Gastroesophageal sphincter (tissue), 4 donors: ENCODE measurements at regions not wholly inside any gene's neighbourhood (a gene's known extent, or its start where the extent isn't known, plus 50 kb on each side); places are given as distances from the start of the nearest gene placed in this dataset.

Experiments used
- ATAC-seq: fragments of 150-250 bp; one replicate; pipeline ENCODE4 v1.9.1; 2016; ENCODE audit warnings: mild to moderate bottlenecking, moderate library complexity
- H3K27ac ChIP-seq, 4 donors: fragments of 200-600 bp; sonication (generic) in 3 of 4; 1 replicate in 3 of 4; 2 replicates in 1 of 4; pipeline ENCODE4 v1.5.1; 2016 to 2019
- H3K27me3 ChIP-seq: fragments of 200-600 bp; sonication (generic); one replicate; pipeline ENCODE4 v1.5.1; 2019
- H3K36me3 ChIP-seq, 2 donors: fragments of 200-600 bp; sonication (generic); one replicate each; pipeline ENCODE4 v1.5.1; 2019; ENCODE audit warnings: control low read depth in 1 of 2
- H3K4me1 ChIP-seq, 3 donors: fragments of 200-600 bp; sonication (generic); 1 replicate in 2 of 3; 2 replicates in 1 of 3; pipeline ENCODE4 v1.5.1; 2016 to 2019; ENCODE audit warnings: control low read depth in 2 of 3
- H3K4me3 ChIP-seq, 2 donors: fragments of 200-600 bp; sonication (generic); one replicate each; pipeline ENCODE4 v1.5.1; 2019; ENCODE audit warnings: mild to moderate bottlenecking in 1 of 2, moderate library complexity in 1 of 2
- H3K9me3 ChIP-seq, 3 donors: fragments of 200-600 bp; sonication (generic); one replicate each; pipeline ENCODE4 v1.5.1; 2017 to 2019; ENCODE audit warnings: control low read depth in 2 of 3
- CTCF ChIP-seq, 4 experiments: fragments of 200-600 bp in 2 of 4; fragments of 450-650 bp in 2 of 4; sonication (generic) in 1 of 4; IDR thresholded peaks; one replicate each; pipeline ENCODE4 v1.5.1; 2017 to 2019; ENCODE audit warnings: antibody characterized with exemption in 4 of 4, mild to moderate bottlenecking in 2 of 4, moderate library complexity in 2 of 4
- EP300 ChIP-seq: sonication (generic); formaldehyde crosslinking; IDR thresholded peaks from one replicate; pipeline ENCODE4 v1.6.1; 2017; ENCODE audit warnings: antibody characterized with exemption, mild to moderate bottlenecking
- POLR2A ChIP-seq, 2 donors: fragments of 450-650 bp; IDR thresholded peaks; one replicate each; pipeline ENCODE4 v1.6.1; 2017; ENCODE audit warnings: antibody characterized with exemption in 2 of 2, mild to moderate bottlenecking in 2 of 2, moderate library complexity in 1 of 2
- POLR2AphosphoS5 ChIP-seq: sonication (generic); formaldehyde crosslinking; IDR thresholded peaks from one replicate; pipeline ENCODE4 v1.6.1; 2017; ENCODE audit warnings: antibody characterized with exemption
- WGBS, 2 donors: methylation state at CpG; one replicate each; pipeline ENCODE4 v1.1.5; 2018; ENCODE audit warnings: low coverage in 1 of 2; 5-methylcytosine and 5-hydroxymethylcytosine counted together
- small RNA-seq, 4 donors: library from RNA; depleted of rRNA; stranded (forward); fragments of <200 nt; gene quantifications; one replicate each; pipeline ENCODE3, GENCODE V24; 2016

GRCh38 chr2:58293056-58293455 is 51.9 kb upstream of the FANCL start:
- ATAC-seq, result no peak
- Histone ChIP-seq H3K9me3 (no peaks in the 10 kb centered on the region), H3K4me1 (no peaks in the 10 kb centered on the region), H3K4me3 (no peak overlapping the region), H3K27me3 (peaks cover 3% of the 10 kb centered on the region), H3K36me3 (no peaks in the 10 kb centered on the region), H3K27ac (no peak overlapping the region)
- TF ChIP-seq POLR2AphosphoS5 (no peak), POLR2A (IDR thresholded peaks at IDR 0.05) (no peak), EP300 (no peak), CTCF (IDR thresholded peaks at IDR 0.05) (no peak)
- WGBS, 2 donors, result 60 to 88% methylated on average over 1 of the region's 1 CpG

GRCh38 chr2:58291726-58292438 is 50.8 kb upstream of the FANCL start:
- WGBS, 2 donors, result 8 to 26% methylated on average over 4 of the region's 4 CpGs
- no peaks in the 10 kb centered on the region for H3K4me1 ChIP-seq
- no peak overlapping the region for H3K4me3 ChIP-seq
- peaks cover 3% of the 10 kb centered on the region for H3K27me3 ChIP-seq
- no peak for ATAC-seq
- no peaks in the 10 kb centered on the region for H3K36me3 ChIP-seq
- TF ChIP-seq CTCF (IDR thresholded peaks at IDR 0.05) (no peak), POLR2A (IDR thresholded peaks at IDR 0.05) (no peak), EP300 (no peak), POLR2AphosphoS5 (no peak)
- H3K27ac ChIP-seq, result no peak overlapping the region
- H3K9me3 ChIP-seq, result no peaks in the 10 kb centered on the region

Small RNA genes in the stretch of these regions (small RNA-seq; reads per million reads assigned to genes)
- 0 reads per million in 4 donors for gene AC007179.3
- 0 reads per million in 4 donors for gene MIR4432
- 0 reads per million in 4 donors for gene RNA5SP94
- gene RNU1-32P, result 0 reads per million in 4 donors
- gene RNU6-508P, result 0 reads per million in 4 donors
